A549 (cell line): ENCODE measurements at regions not wholly inside any gene's neighbourhood (a gene's known extent, or its start where the extent isn't known, plus 50 kb on each side); places are given as distances from the start of the nearest gene placed in this dataset.

ENCODE experiments used
- ATAC-seq, 2 experiments: fragments of 200-7000 bp in 1 of 2; fragments of >200 bp in 1 of 2; cut with Nextera tagmentation in 1 of 2; cut with Tn5 transposase in 1 of 2; 3 replicates each; pipeline versions ENCODE4 v1.8.0 to v1.9.1; 2018 to 2020; ENCODE audit warnings: mild to moderate bottlenecking in 1 of 2, moderate library complexity in 1 of 2
- CTCF ChIA-PET: fragments of 300-600 bp; sonication (Branson Sonifier 250); formaldehyde crosslinking; extraction: SDS; loops from one replicate; lab custom pipeline; 2021; ENCODE audit warnings: antibody characterized with exemption, inconsistent platforms; lab: Yijun Ruan, JAX
- POLR2A ChIA-PET: fragments of 350-600 bp; formaldehyde crosslinking; extraction: SDS; loops from one replicate; lab custom pipeline; 2021; ENCODE audit warnings: antibody characterized with exemption, inconsistent platforms; lab: Yijun Ruan, JAX
- DNase-seq, 2 experiments: peaks; one replicate each; pipeline versions ENCODE4 v3.0.0 to v3.0.0-alpha.2; 2011 to 2016; ENCODE audit warnings: low read depth in 1 of 2, low spot score in 1 of 2
- FAIRE-seq: peaks from 2 replicates; lab custom pipeline; 2011; peaks lifted over from hg19 to GRCh38; lab: Jason Lieb, UNC
- H3K27ac ChIP-seq, 2 experiments: fragments of >200 bp; sonication (Bioruptor Twin); formaldehyde crosslinking; 3 replicates each; pipeline ENCODE4 v1.5.1; 2016 to 2017
- H3K4me1 ChIP-seq: fragments of >200 bp; sonication (Bioruptor Twin); formaldehyde crosslinking; 3 replicates; pipeline ENCODE4 v1.6.1; 2016
- H3K4me2 ChIP-seq: fragments of >200 bp; sonication (Bioruptor Twin); formaldehyde crosslinking; 3 replicates; pipeline ENCODE4 v1.6.1; 2016
- H3K4me3 ChIP-seq: fragments of >200 bp; sonication (Bioruptor Twin); formaldehyde crosslinking; 3 replicates; pipeline ENCODE4 v1.5.1; 2016
- H3K9me3 ChIP-seq: fragments of >200 bp; sonication (Bioruptor Twin); formaldehyde crosslinking; 3 replicates; pipeline ENCODE4 v1.6.1; 2016
- BHLHE40 ChIP-seq: IDR thresholded peaks from 2 replicates; pipeline ENCODE4 v1.6.1; 2012; ENCODE audit warnings: low read depth, low read length, inconsistent platforms
- CBX2 ChIP-seq: fragments of 200-600 bp; sonication (generic); IDR thresholded peaks from 2 replicates; pipeline ENCODE4 v1.6.1; 2016; ENCODE audit warnings: low read depth, mild to moderate bottlenecking, borderline replicate concordance
- CBX8 ChIP-seq: fragments of 200-600 bp; sonication (generic); IDR thresholded peaks from 2 replicates; pipeline ENCODE4 v1.6.1; 2016
- CEBPB ChIP-seq, 2 experiments: fragments of >200 bp in 1 of 2; sonication (Bioruptor Twin) in 1 of 2; formaldehyde crosslinking in 1 of 2; IDR thresholded peaks; 2 replicates each; pipeline ENCODE4 v1.6.1; 2012 to 2016
- CHD2 ChIP-seq: fragments of 150-350 bp; IDR thresholded peaks from 2 replicates; pipeline ENCODE4 v1.6.1; 2014; ENCODE audit warnings: low read length; ENCODE audit not compliant: partially characterized antibody
- CHD4 ChIP-seq: fragments of 200-600 bp; sonication (generic); IDR thresholded peaks from 2 replicates; pipeline ENCODE4 v1.6.1; 2016; ENCODE audit warnings: antibody characterized with exemption, mild to moderate bottlenecking, borderline replicate concordance
- EHMT2 ChIP-seq: fragments of 200-600 bp; sonication (generic); IDR thresholded peaks from 2 replicates; pipeline ENCODE4 v1.6.1; 2016; ENCODE audit warnings: antibody characterized with exemption, low read depth, mild to moderate bottlenecking, moderate library complexity
- EP300 ChIP-seq, 2 experiments: fragments of >200 bp; sonication (Bioruptor Twin); formaldehyde crosslinking; IDR thresholded peaks; 2 replicates in 1 of 2; 3 replicates in 1 of 2; pipeline ENCODE4 v1.6.1; 2016 to 2017
- ESRRA ChIP-seq: fragments of 150-350 bp; IDR thresholded peaks from 2 replicates; pipeline ENCODE4 v1.6.1; 2014; ENCODE audit warnings: mild to moderate bottlenecking, low read length, borderline replicate concordance
- FOXS1 ChIP-seq: fragments of 250-450 bp; sonication (Bioruptor Pico); IDR thresholded peaks from 2 replicates; pipeline ENCODE4 v1.5.0; 2020; ENCODE audit warnings: mild to moderate bottlenecking, moderate library complexity
- HDAC2 ChIP-seq: fragments of 200-600 bp; sonication (generic); IDR thresholded peaks from 2 replicates; pipeline ENCODE4 v1.6.1; 2016
- HMGXB4 ChIP-seq: fragments of 250-450 bp; sonication (Bioruptor Pico); IDR thresholded peaks from 2 replicates; pipeline ENCODE4 v1.5.0; 2021; ENCODE audit warnings: mild to moderate bottlenecking, moderate library complexity, borderline replicate concordance
- HOXA7 ChIP-seq: fragments of 250-450 bp; sonication (Bioruptor Pico); IDR thresholded peaks from 2 replicates; pipeline ENCODE4 v1.5.0; 2020; ENCODE audit warnings: mild to moderate bottlenecking, moderate library complexity
- JUN ChIP-seq, 2 experiments: fragments of >200 bp; sonication (Bioruptor Twin); formaldehyde crosslinking; IDR thresholded peaks; 2 replicates in 1 of 2; 3 replicates in 1 of 2; pipeline ENCODE4 v1.6.1; 2016 to 2017
- JUNB ChIP-seq: fragments of >200 bp; sonication (Bioruptor Twin); formaldehyde crosslinking; IDR thresholded peaks from 2 replicates; pipeline ENCODE4 v1.6.1; 2016
- KDM1A ChIP-seq: fragments of 200-600 bp; sonication (generic); IDR thresholded peaks from 2 replicates; pipeline ENCODE4 v1.6.1; 2016; ENCODE audit warnings: low read depth, mild to moderate bottlenecking
- MAX ChIP-seq: IDR thresholded peaks from 2 replicates; pipeline ENCODE4 v1.6.1; 2012
- MYC ChIP-seq: IDR thresholded peaks from 2 replicates; pipeline ENCODE4 v1.6.1; 2012; ENCODE audit warnings: mild to moderate bottlenecking, inconsistent platforms, low read length, improper control_type of control experiment, borderline replicate concordance
- NPAS2 ChIP-seq: fragments of 250-450 bp; sonication (Bioruptor Pico); IDR thresholded peaks from 2 replicates; pipeline ENCODE4 v1.8.0; 2022; ENCODE audit warnings: mild to moderate bottlenecking, moderate library complexity, borderline replicate concordance
- NR3C1 ChIP-seq: fragments of >200 bp; sonication (Bioruptor Twin); formaldehyde crosslinking; IDR thresholded peaks from 3 replicates; pipeline ENCODE4 v1.6.1; 2017
- PBX3 ChIP-seq: IDR thresholded peaks from 2 replicates; pipeline ENCODE4 v1.6.1; 2012
- RAD21 ChIP-seq, 2 experiments: fragments of >200 bp in 1 of 2; sonication (Bioruptor Twin) in 1 of 2; formaldehyde crosslinking in 1 of 2; IDR thresholded peaks in 1 of 2; conservative IDR thresholded peaks in 1 of 2; 2 replicates in 1 of 2; 3 replicates in 1 of 2; pipeline ENCODE4 v1.6.1; 2012 to 2018; ENCODE audit warnings: inconsistent platforms in 1 of 2
- RCOR1 ChIP-seq: fragments of 150-350 bp; IDR thresholded peaks from 2 replicates; pipeline ENCODE4 v1.6.1; 2014; ENCODE audit warnings: antibody characterized with exemption, low read length, low read depth
- SMC3 ChIP-seq: fragments of >200 bp; sonication (Bioruptor Twin); formaldehyde crosslinking; IDR thresholded peaks from 3 replicates; pipeline ENCODE4 v1.6.1; 2018; ENCODE audit warnings: inconsistent platforms
- TFCP2L1 ChIP-seq: fragments of 250-450 bp; sonication (Bioruptor Pico); IDR thresholded peaks from 2 replicates; pipeline ENCODE4 v1.5.0; 2021; ENCODE audit warnings: mild to moderate bottlenecking
- USF2 ChIP-seq: fragments of 450-650 bp; IDR thresholded peaks from 2 replicates; pipeline ENCODE4 v1.6.1; 2014; ENCODE audit warnings: antibody characterized with exemption
- ZNF302 ChIP-seq: fragments of 250-450 bp; sonication (Bioruptor Pico); IDR thresholded peaks from 2 replicates; pipeline ENCODE4 v1.9.0; 2021; ENCODE audit warnings: inconsistent platforms, mild to moderate bottlenecking, moderate library complexity
- ZSCAN20 ChIP-seq: fragments of 250-450 bp; sonication (Bioruptor Pico); IDR thresholded peaks from 2 replicates; pipeline ENCODE4 v1.8.0; 2022; ENCODE audit warnings: mild to moderate bottlenecking, moderate library complexity
- WGBS: methylation state at CpG from one replicate; pipeline ENCODE4 v1.1.6; 2017; ENCODE audit errors: missing lambda C conversion rate; 5-methylcytosine and 5-hydroxymethylcytosine counted together

- no peaks in the 10 kb centered on the region for H3K9me3 ChIP-seq
- no peak for DNase-seq
- TF ChIP-seq MAX (no peak), HOXA7 (no peak), JUNB (no peak), CEBPB (IDR thresholded peaks at IDR 0.05) (no peak), CBX8 (no peak), PBX3 (no peak), KDM1A (no peak), TFCP2L1 (CRISPR knock-in tag) (no peak), CHD4 (no peak), ZNF302 (no peak), JUN (IDR thresholded peaks at IDR 0.05) (no peak), NR3C1 (no peak)
- H3K27ac ChIP-seq, result no peak overlapping the region
- ChIA-PET CTCF (interaction anchor here (0.5 kb wide), 1 partner anchor 111 kb away, joined by 3 read pairs; no protein-coding TSS in a partner anchor), POLR2A (no interaction called here)
- H3K4me2 ChIP-seq, result no peak overlapping the region
- ATAC-seq, result no peak
- WGBS, result 83% methylated on average over 13 of the region's 13 CpGs
- FAIRE-seq, result no peak
- no peak overlapping the region for H3K4me3 ChIP-seq
- peaks cover 10% of the 10 kb centered on the region for H3K4me1 ChIP-seq
Observed at GRCh38 chr2:62304429-62305417, 108.8 kb downstream of the B3GNT2 start.

GRCh38 chr2:62303788-62304187 is 107.9 kb downstream of the B3GNT2 start:
- H3K9me3 ChIP-seq, result no peaks in the 10 kb centered on the region
- DNase-seq (no peak), FAIRE-seq (no peak), ATAC-seq (no peak)
- ChIA-PET CTCF (interaction anchor here (0.5 kb wide), 1 partner anchor 40 kb away, joined by 3 read pairs; no protein-coding TSS in a partner anchor), POLR2A (no interaction called here)
- H3K4me2 ChIP-seq, result no peak overlapping the region
- TF ChIP-seq HMGXB4, result no peak
- no peak for TF ChIP-seq TFCP2L1 (CRISPR knock-in tag)
- TF ChIP-seq CHD2, result no peak
- TF ChIP-seq ESRRA, result no peak
- no peak for TF ChIP-seq FOXS1 (CRISPR knock-in tag)
- no peak for TF ChIP-seq NPAS2 (CRISPR knock-in tag)
- 74% methylated on average over 3 of the region's 3 CpGs for WGBS
- peaks cover 10% of the 10 kb centered on the region for H3K4me1 ChIP-seq
- H3K4me3 ChIP-seq, result no peak overlapping the region
- H3K27ac ChIP-seq, result no peak overlapping the region

- Histone ChIP-seq H3K9me3 (no peaks in the 10 kb centered on the region), H3K4me1 (peaks cover 10% of the 10 kb centered on the region), H3K27ac (no peak overlapping the region), H3K4me3 (no peak overlapping the region), H3K4me2 (no peak overlapping the region)
- no peak for FAIRE-seq
- DNase-seq, result no peak
- no peak for ATAC-seq
- CTCF ChIA-PET, result interaction anchor here (1.0 kb wide), 1 partner anchor 10 kb away, joined by 3 read pairs; no protein-coding TSS in a partner anchor
- 51% methylated on average over 6 of the region's 6 CpGs for WGBS
- POLR2A ChIA-PET, result no interaction called here
- TF ChIP-seq ZSCAN20 (CRISPR knock-in tag) (no peak), MYC (no peak), EP300 (IDR thresholded peaks at IDR 0.05) (no peak), EHMT2 (no peak), RCOR1 (no peak), USF2 (no peak), SMC3 (no peak), BHLHE40 (no peak), MAX (no peak), RAD21 (conservative IDR thresholded peaks at IDR 0.05 in 1 of 2, IDR thresholded peaks at IDR 0.05 in 1 of 2) (no peak), CBX2 (no peak), HDAC2 (no peak)
Observed at GRCh38 chr2:62302631-62303435, 106.9 kb downstream of the B3GNT2 start.
